Germinal center (tissue), 1 donor: ENCODE measurements at regions not wholly inside any gene's neighbourhood (a gene's known extent, or its start where the extent isn't known, plus 50 kb on each side); places are given as distances from the start of the nearest gene placed in this dataset.
"Not testable (repeated sequence)": the region's sequence is repeated elsewhere in the genome, so short reads cannot be mapped to it uniquely, and the experiment has no call there.

Experiments
- DNase-seq: peaks from one replicate; pipeline ENCODE4 v3.0.0; 2012; ENCODE audit warnings: mixed read lengths, low spot score

DNA sequence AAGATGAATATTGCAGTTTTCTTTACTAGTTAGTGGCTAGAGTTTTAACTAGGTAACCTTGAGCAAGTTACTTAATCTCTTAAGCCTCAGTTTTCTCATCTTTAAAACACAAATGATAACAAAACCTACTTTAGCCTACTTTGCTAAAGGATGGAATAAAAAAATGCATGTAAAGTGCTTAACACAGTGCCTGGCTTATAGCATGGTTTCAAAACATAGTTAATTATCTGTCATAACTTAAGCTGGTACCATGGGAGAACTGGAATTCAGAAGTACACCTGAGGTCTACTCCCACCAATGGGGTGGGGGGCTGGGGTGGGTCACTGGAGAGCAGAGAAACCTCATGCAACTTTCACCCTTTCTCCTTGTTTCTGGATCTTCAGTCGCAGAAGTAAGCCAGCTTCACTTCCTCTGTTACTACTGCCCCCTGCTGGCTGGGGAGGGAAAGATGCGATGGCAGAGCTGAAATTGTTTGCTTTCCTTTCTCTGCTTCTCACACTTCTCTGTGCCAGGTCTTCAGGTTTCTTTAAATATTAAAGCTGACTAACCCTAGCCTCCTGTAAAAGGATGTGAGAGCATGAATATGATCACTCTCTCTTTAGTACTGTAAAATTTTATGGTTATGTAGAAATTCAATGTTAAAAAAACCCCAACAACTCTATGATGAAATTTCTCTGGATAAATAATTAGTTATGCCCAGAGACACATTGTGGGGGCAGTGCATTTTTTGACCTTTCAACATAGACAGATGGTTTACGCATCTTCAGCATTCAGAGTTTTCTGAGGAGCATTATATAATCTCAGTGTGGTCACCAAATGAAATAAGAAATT, 324.2 kb downstream of the HLX start:
- peak; percentile 66 for DNase-seq

GRCh38 chr1:221204055-221204833, 325.0 kb downstream of the HLX start:
- DNase-seq, result no peak

- DNase-seq, result no peak
These were observed 326.8 kb downstream of the HLX start for GRCh38 chr1:221206076-221206475.

GRCh38 chr1:221212926-221213325, 333.7 kb downstream of the HLX start:
- no peak for DNase-seq

- DNase-seq, result no peak
These were observed 337.8 kb downstream of the HLX start for GRCh38 chr1:221217029-221217428.

- DNase-seq, result no peak
These were observed 344.0 kb downstream of the HLX start for GRCh38 chr1:221223281-221223680.

DNA sequence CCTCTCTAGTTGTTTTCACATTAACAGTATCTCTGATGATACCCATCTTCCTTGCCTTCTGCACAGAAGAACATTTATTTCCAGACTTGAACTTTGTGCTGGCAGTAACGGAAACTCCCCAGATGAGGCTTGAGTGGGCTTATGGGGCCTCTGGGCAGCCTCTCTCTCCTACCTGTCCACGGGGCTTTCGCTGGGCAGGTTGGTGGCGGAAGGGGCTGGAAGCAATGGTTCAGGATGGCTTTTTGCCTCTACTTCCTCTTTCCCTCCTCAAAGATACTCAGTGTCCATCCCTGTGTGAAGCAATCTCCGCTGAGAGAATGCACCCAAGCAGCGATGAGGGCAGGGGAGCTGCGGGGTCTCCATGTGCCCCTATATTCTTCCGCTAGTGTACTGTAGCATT, 348.2 kb downstream of the HLX start:
- DNase-seq, result no peak

DNA sequence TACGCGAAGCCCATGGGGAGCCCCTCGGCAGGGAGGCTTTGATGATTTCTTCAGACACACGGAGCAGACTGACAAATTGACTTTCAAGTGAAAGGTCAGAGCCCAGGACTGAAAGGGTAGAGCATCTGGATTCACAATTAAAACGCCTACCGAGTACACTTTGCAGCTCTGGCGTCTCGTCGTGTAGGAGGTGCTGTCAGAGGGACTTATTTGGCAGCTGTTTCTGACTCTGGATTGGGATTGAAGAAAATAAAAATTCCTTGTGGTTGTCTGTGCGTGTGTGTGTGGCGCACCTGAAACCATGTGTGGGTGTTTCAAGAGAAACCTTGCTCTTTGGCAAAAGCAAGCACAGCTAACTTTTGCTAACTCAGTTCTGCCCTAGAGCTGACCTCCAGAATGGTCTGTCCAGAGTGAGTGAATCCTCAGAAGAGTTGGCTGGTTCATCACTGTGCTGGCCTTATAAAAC, 348.7 kb downstream of the HLX start:
- DNase-seq, result no peak

DNA sequence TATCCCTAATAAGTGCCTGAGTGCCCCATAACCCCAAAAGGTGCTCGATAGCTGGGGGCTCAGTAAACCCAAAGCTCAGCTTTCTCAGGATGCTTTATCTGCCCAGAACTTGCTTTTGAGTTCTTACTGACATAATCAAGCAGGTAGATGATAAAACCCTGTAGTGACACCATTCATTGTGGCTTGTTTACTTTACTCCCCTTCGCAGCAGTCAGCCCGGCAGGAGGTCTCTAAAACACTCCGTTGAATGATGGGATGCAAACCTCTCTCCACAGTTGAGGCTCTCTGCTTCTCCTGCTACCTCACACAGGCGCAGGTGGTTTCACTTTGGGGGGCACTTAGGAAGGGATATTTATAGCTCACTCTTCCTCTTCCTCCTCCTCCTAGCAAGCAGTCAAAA, 349.4 kb downstream of the HLX start:
- DNase-seq, result no peak

DNA sequence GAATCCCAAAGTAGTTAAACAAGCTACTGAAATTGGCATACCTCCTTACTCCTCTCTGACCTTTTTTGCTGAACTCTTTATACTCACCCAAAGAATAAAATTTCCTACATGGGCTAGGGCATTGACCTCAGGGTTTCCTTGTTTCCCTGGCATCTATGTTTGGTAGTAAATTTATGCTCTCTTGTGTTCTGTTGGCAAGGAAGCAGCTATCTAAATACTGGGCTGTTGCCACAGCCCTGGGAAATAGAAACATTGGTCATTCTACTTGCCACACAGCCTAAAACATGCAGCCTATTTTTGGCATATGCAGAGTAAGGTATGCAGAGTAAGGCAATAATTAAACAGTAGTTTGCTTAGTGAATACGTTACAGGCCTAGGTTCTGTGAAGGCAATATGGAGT, 351.4 kb downstream of the HLX start:
- no peak for DNase-seq

- DNase-seq, result no peak
These were observed 355.5 kb downstream of the HLX start for GRCh38 chr1:221234791-221235190.

- no peak for DNase-seq
These were observed 358.3 kb downstream of the HLX start for GRCh38 chr1:221237587-221237986.

- DNase-seq, result no peak
These were observed 359.9 kb downstream of the HLX start for GRCh38 chr1:221239181-221239580.

- no peak for DNase-seq
These were observed 360.5 kb downstream of the HLX start for GRCh38 chr1:221239792-221240191.

GRCh38 chr1:221240690-221241089, 361.4 kb downstream of the HLX start:
- DNase-seq, result no peak

DNA sequence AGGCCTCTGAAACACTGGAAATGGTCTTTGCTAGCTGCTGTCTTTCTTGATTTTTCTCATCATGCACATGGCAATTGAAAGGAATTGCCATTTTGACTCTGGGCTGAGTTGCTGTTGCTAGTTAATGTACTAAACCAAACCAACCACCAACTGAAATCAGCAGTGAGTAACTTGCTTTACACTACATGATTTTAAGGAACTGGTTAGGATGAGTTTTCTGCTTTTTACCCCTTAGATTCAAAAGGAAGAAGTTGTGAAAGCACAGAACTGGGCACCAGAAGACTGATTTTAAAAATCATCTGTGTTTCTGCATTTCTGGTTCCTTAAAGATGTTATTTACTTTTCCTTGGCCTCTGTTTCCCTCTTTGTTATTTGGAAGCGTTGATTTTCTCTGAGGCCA, 361.9 kb downstream of the HLX start:
- DNase-seq, result no peak

GRCh38 chr1:221241592-221241991, 362.3 kb downstream of the HLX start:
- no peak for DNase-seq

GRCh38 chr1:221246067-221246466, 366.8 kb downstream of the HLX start:
- no peak for DNase-seq

GRCh38 chr1:221246628-221247415, 367.6 kb downstream of the HLX start:
- no peak for DNase-seq

- DNase-seq, result no peak
These were observed 372.3 kb downstream of the HLX start for GRCh38 chr1:221251580-221251979.

DNA sequence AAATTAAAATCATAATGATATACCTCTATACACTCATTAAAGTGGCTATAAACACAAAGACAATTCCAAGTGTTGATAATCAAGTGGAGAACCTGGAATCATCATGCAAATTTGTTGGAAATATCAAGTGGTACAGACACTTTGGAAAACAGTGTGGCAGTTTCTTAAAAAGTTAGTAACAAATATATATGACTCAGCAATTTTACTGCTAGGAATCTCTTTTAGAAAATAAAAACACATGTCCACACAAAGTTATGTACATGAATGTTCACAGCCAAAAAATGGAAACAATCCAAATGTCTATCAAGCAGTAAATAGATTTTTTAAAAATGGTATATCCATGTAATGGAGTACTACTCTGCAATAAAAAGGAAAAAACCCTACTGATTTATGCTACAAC, 375.6 kb downstream of the HLX start:
- no peak for DNase-seq

GRCh38 chr1:221256773-221257172, 377.5 kb downstream of the HLX start:
- no peak for DNase-seq

GRCh38 chr1:221257548-221257947, 378.3 kb downstream of the HLX start:
- not testable (repeated sequence) for DNase-seq
